HG03103 (cell line): ENCODE measurements at regions not wholly inside any gene's neighbourhood (a gene's known extent, or its start where the extent isn't known, plus 50 kb on each side); places are given as distances from the start of the nearest gene placed in this dataset.
"Not testable (repeated sequence)": the region's sequence is repeated elsewhere in the genome, so short reads cannot be mapped to it uniquely, and the experiment has no call there.

ENCODE experiments used
- ATAC-seq: cut with Tn5 transposase; IDR thresholded peaks from one replicate; pipeline ENCODE4 v1.9.1; 2021; ENCODE audit warnings: low read depth; ENCODE audit not compliant: unreplicated experiment

- no peak for ATAC-seq
These were observed 245.2 kb upstream of the TARS1 start for GRCh38 chr5:33195431-33196165.

DNA sequence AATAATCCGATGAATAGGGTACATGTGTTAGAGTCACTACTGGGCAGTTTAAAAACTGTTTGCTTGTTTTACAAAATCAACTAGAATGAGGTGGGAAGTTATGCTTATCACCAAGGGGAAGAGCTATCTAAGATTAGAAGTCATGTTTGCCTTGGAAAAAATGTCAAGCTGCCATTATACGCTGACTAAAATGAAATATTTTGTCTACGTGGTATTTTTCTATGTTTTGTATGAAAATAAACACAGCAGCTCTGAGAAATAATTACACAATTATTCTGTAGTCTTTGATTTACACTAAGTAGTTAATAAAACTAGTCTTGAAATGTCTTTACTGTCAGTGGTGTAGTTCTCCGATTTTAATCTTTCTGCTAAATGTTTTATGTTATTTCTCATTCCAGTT lies 241.9 kb upstream of the TARS1 start:
- no peak for ATAC-seq

DNA sequence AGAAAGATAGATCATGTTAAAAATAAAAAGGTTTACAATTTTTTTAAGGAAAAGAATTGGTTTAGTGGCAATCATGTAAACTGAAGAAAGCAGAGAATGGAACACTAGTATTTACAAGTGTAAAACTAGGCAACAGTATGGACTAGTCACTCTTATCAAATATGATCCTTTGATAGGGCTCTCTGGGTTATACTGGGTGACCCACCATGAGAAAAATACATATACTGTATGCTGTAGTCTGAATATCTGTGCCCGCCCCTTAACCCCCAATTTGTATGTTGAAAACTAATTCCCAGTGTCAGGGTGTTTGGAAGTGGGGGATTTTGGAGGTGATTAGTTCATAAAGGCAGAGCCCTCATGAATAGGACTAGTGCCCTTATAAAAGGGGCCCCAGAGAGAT lies 236.8 kb upstream of the TARS1 start:
- no peak for ATAC-seq

DNA sequence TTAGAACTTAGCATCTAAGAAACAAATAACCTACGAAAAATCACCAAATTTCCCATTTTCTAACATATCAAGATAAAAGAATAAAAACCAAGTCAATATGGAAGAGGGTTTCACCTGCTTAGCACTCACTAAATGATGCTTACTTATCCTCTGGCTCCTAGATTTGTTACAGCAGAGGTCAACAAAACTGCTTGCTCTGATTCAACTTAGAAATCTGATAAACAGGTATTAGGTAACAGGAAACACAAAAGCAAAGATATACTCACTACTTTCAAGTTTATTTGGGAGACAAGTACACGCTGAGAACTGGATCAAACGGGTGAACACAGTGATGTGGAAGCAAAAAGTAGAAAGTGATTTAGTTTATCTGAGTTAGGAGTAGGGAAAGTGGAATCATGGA lies 235.7 kb upstream of the TARS1 start:
- no peak for ATAC-seq

DNA sequence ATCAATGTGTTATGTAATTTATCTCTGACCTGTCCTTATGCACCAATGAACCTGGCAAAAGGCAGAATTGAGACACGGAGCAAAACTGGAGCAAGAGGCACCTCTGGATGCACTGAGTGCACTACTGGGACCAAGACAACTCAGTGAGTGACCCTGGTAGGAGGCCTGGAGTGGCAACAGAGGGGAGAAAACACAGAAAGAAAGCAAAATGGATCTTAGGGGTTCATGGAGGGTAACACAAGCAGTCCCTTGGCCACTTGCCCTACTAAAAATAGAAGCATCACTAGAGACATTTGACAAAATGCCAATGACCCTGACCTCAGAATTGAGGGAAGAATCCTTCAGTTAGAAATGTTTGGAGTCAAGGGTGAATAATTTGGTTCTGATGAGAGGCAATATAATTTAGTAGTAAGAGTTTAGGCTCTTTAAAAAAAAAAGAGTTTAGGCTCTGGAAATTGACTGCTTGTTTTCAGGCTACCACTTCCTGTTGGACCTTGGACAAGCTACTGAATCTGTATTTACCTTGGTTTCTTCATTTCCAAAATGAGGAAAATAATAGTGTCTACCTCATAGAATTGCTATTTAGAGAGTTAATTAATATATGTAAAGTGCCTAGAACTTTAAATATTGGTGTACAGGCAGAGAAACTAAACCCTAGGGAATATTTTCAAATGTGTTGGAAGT lies 234.9 kb upstream of the TARS1 start:
- no peak for ATAC-seq

- ATAC-seq = no peak
These were observed 233.7 kb upstream of the TARS1 start for GRCh38 chr5:33206962-33207506.

DNA sequence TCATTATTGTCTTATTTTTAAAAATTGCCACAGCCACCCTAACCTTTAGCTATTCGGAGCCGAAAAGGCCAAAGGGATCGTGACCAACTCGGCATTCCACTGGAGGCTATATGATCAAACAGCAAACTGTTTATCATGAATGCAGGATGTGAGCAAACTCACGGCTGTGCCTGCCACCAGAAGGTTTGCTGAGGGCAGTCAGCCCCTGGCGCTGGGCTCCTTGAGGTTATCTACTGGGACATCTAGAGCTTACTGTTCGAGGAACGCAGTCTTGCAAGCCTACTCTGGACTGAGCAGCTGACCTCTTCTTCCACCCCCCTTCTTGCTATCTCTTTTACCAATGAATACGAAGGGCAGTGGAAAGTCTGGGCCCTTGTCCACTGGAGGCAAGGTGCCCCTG lies 231.5 kb upstream of the TARS1 start:
- ATAC-seq = no peak

- ATAC-seq = not testable (repeated sequence)
These were observed 230.5 kb upstream of the TARS1 start for GRCh38 chr5:33210221-33210620.

DNA sequence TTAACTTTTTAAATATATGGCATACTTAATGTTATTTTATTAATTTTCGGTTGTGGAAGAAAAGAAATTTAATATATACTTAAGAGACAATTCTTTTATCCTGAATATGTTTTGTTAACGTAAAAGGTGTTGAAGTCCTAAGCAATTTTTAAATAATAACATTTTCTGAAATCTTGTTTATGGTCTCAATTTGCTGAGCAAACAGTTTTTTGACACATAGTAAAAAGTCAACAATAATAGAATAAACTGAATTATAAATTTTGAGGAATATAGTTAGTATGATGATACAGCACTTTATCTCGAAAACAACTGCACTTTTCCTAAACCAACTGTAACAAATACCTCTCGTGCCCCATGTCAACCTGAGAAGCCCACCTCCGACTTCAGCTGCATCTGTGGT lies 229.8 kb upstream of the TARS1 start:
- no peak for ATAC-seq

DNA sequence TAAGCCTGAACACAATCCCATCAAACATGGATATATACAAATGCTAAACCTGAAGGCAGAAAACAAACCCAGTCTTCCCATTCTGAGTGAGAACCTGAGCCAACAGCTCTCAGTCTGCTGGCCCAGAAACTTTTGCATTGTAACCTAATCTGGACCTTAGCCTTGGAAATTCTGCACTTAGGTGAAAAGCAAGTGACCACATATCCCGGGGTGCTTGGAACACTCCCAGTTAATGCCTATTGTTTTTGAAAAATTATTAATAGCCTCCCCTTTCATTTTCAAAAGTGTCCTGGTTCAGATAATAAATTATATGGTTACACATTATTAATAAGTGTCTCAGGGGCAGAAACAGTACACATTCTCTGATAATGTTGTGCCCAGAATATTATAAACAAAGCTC lies 228.3 kb upstream of the TARS1 start:
- no peak for ATAC-seq

DNA sequence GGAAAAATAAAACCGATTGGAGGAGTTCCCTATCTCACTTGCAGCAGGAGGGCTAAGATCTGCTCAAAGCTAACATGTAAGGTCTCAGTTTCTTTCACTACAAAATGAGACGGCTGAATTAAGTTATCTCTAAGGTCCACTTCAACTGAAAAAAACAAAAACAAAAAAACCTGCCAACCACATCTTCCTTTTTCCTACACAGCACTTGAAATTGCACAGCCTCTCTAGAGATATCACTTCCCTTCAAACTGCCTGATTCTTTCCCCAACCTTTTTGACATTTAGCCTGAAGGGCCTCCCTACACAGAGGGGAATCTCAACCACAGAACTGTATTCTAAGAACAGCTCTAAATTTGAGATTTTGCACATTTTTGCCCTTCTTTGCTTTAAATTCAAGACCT lies 227.9 kb upstream of the TARS1 start:
- no peak for ATAC-seq

GRCh38 chr5:33223563-33224284 lies 217.0 kb upstream of the TARS1 start:
- ATAC-seq = no peak

GRCh38 chr5:33224285-33224961 lies 216.3 kb upstream of the TARS1 start:
- no peak for ATAC-seq

- no peak for ATAC-seq
These were observed 213.5 kb upstream of the TARS1 start for GRCh38 chr5:33227247-33227646.

DNA sequence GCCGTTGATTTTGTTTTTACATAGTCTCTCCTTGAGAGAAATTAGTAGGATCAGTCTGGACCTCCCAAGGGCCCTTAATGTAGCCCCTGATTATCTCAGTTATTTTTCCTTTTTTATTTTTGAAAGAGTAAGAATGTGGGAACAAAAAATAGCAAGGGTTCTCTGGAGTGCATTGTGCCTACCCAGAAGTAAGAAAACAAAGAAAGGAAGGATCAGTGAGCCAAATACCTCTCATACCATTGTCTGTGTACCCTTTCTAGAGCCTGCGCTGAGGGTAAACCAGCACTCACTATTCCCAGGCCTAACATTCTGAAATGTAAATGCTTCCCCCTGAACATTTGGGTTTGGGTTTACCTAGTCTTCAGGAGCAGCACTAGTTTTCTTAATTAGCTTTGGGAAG lies 213.0 kb upstream of the TARS1 start:
- no peak for ATAC-seq

DNA sequence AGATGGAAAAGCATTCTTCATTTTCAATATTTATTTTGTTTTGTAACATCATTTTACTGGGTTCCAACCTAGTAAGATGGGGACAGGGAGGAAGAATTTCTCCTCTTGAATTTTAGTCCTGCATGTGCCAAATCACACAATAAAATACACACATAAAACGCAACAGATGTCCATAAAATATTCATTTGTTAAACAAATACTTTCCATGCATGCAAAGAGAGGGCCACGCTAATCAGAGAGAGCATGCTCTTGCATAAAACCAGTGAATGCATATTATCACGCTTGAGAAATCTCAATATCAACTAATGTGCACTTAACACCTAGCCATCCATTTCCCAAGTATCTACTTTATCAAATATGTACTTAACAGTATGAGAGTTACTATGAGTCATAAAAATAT lies 212.6 kb upstream of the TARS1 start:
- ATAC-seq = no peak

- ATAC-seq = no peak
These were observed 211.5 kb upstream of the TARS1 start for GRCh38 chr5:33229216-33229615.

DNA sequence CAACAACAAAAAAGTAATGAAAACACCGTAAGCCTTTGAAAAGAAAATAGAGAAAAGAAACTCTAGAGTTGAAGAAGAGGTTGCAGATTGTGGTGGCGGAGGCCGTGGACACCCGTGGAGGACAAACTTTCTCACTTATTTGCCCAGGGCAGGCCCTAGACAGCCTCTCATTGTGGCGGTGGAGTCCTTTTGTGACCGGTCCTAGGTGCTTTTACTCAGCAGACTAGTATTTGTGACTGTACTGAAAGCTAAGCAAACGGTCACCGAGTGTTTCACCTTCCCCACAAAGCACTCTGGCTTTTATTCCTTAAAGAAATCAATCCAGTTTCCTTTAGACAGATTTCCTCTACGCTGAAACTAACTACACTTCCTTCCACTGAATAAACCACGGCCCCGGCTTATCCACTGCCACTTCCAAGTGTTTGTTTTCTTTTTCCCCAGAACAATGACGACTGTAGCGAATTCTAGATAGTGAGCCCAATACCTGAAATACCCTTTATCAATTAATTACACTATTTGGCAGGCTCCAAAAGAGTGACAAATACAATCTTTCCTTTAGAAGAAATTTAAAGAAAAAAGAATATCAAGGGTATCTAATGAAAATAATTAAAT lies 210.2 kb upstream of the TARS1 start:
- ATAC-seq = no peak

DNA sequence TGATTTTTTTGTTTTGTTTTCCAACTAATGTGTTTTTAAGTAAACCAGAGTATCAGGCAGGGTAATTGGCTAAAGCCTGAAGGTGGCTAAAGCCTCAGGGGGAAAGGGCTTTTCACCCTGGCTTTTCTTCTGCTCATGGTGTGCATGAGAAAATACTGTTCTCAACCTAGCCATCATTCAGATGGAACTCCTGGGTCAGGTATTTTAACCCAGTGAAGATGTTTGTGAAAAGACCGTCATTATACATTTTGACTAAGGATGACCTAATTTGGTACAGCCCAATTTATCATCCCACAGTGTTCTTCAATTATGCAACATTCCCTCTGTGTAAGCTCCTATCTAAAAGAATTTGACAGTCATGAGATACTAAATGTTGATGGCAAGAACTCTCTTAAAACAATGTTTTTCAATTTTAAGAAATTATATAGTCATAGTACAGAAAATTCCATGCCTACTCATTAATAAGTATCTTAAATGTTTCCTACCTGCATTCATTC lies 209.5 kb upstream of the TARS1 start:
- ATAC-seq = no peak

- ATAC-seq = no peak
These were observed 208.8 kb upstream of the TARS1 start for GRCh38 chr5:33231935-33232334.
